GM13976 (cell line): ENCODE measurements at regions not wholly inside any gene's neighbourhood (a gene's known extent, or its start where the extent isn't known, plus 50 kb on each side); places are given as distances from the start of the nearest gene placed in this dataset.
"Not testable (repeated sequence)": the region's sequence is repeated elsewhere in the genome, so short reads cannot be mapped to it uniquely, and the experiment has no call there.

Experiments
- DNase-seq: peaks from one replicate; pipeline ENCODE4 v3.0.0; 2012; ENCODE audit warnings: low spot score
- CTCF ChIP-seq: IDR thresholded peaks from 2 replicates; pipeline ENCODE4 v1.5.1; 2012; ENCODE audit warnings: borderline replicate concordance, mild to moderate bottlenecking; ENCODE audit not compliant: insufficient read depth; ENCODE audit errors: extremely low read depth, missing control alignments, control extremely low read depth
- in situ Hi-C: fragments of 300-500 bp; cut with MboI; formaldehyde crosslinking; loops from one replicate; pipeline ENCODE4 v1.12.0; 2022; ENCODE audit warnings: low sequenced_read_pairs, mixed read lengths, inconsistent platforms; ENCODE audit not compliant: unreplicated experiment

GRCh38 chr2:195117011-195117410 lies 540.0 kb upstream of the SLC39A10 start:
- TF ChIP-seq CTCF, result no peak
- no peak for DNase-seq

GRCh38 chr2:195115738-195116137 lies 541.3 kb upstream of the SLC39A10 start:
- no peak for DNase-seq
- in situ Hi-C loops, result no loop called here
- TF ChIP-seq CTCF, result no peak

More at GRCh38 chr2:195117011-195117410, 540.0 kb upstream of the SLC39A10 start:
- in situ Hi-C loops, result no loop called here

GRCh38 chr2:195108182-195108581 lies 548.8 kb upstream of the SLC39A10 start:
- DNase-seq, result no peak
- in situ Hi-C loops, result no loop called here
- no peak for TF ChIP-seq CTCF

GRCh38 chr2:195106681-195107380 lies 550.2 kb upstream of the SLC39A10 start:
- in situ Hi-C loops, result no loop called here
- DNase-seq, result no peak

GRCh38 chr2:195105581-195105980 lies 551.4 kb upstream of the SLC39A10 start:
- no peak for TF ChIP-seq CTCF
- in situ Hi-C loops, result no loop called here
- no peak for DNase-seq

More at GRCh38 chr2:195106681-195107380, 550.2 kb upstream of the SLC39A10 start:
- TF ChIP-seq CTCF, result no peak

GRCh38 chr2:195094330-195094729 lies 562.7 kb upstream of the SLC39A10 start:
- in situ Hi-C loops, result no loop called here
- no peak for DNase-seq
- no peak for TF ChIP-seq CTCF

- in situ Hi-C loops, result no loop called here
- no peak for TF ChIP-seq CTCF
- DNase-seq, result no peak
These were observed 564.7 kb upstream of the SLC39A10 start for GRCh38 chr2:195092341-195092740.

GRCh38 chr2:195072806-195073205 lies 584.2 kb upstream of the SLC39A10 start:
- DNase-seq, in situ Hi-C loops: not testable (repeated sequence)
